K562 (cell line): ENCODE measurements at regions not wholly inside any gene's neighbourhood (a gene's known extent, or its start where the extent isn't known, plus 50 kb on each side); places are given as distances from the start of the nearest gene placed in this dataset.

Experiments
- BMI1 ChIP-seq: fragments of 150-350 bp; IDR thresholded peaks from 2 replicates; pipeline ENCODE4 v1.6.1; 2014; ENCODE audit warnings: low read length
- CTCF ChIP-seq, 3 experiments: IDR thresholded peaks in 2 of 3; conservative IDR thresholded peaks in 1 of 3; 2 replicates each; pipeline ENCODE4 v1.5.1; 2011 to 2012; ENCODE audit warnings: low read length in 3 of 3, mild to moderate bottlenecking in 3 of 3, control low read depth in 2 of 3, improper control_type of control experiment in 1 of 3, inconsistent platforms in 1 of 3, low read depth in 1 of 3, mixed read lengths in 1 of 3, moderate library complexity in 1 of 3; ENCODE audit not compliant: insufficient read depth in 2 of 3
- EZH2 ChIP-seq: IDR thresholded peaks from 2 replicates; pipeline ENCODE4 v1.6.1; 2012; ENCODE audit warnings: low read depth, mild to moderate bottlenecking, inconsistent platforms, low read length, borderline replicate concordance
- FOSL1 ChIP-seq: fragments of 200-800 bp; sonication (Bioruptor generic); conservative IDR thresholded peaks from 2 replicates; pipeline ENCODE4 v1.6.1; 2016; ENCODE audit warnings: missing genetic modification characterization, missing compliant biosample characterization
- MYBL2 ChIP-seq, 2 experiments: fragments of 450-650 bp in 1 of 2; sonication (generic) in 1 of 2; formaldehyde crosslinking in 1 of 2; IDR thresholded peaks; 2 replicates each; pipeline versions ENCODE4 v1.6.1 to v1.8.1; 2017 to 2022; ENCODE audit warnings: borderline replicate concordance in 1 of 2, inconsistent platforms in 1 of 2, low read depth in 1 of 2, mild to moderate bottlenecking in 1 of 2, missing genetic modification reagents in 1 of 2, moderate library complexity in 1 of 2
- TF ChIP-seq, protein P1 (sequence below): conservative IDR thresholded peaks from 2 replicates; pipeline ENCODE4 v1.6.1; 2011; ENCODE audit warnings: low read depth, mild to moderate bottlenecking, low read length; ENCODE audit not compliant: control insufficient read depth

DNA sequence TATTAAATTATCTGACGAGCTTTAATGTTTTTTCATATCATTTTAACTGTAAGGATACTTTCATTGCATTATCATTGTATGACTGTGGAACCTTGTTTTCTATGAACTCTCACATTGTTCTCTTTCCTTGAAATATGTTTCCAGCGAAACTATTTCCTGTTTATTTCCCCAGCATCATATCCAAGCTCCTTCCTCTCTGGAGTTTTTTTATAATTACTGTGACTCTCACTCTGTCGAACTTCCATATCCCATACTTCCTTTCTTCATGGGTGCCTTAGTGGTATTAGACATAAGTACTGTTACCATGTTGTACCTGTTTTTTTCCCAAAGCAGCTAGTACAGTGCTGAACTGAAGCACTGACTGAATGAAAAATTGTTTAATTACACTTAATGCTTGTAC is 373.6 kb upstream of the CNTN3 start:
- TF ChIP-seq EZH2, result no peak
- no peak for TF ChIP-seq CTCF (IDR thresholded peaks at IDR 0.05 in 2 of 3, conservative IDR thresholded peaks at IDR 0.05 in 1 of 3; ENCODE audit: insufficient read depth in 2 of 3, low read depth in 1 of 3, low read length in 3 of 3)
- TF ChIP-seq MYBL2 (IDR thresholded peaks at IDR 0.05; ENCODE audit: low read depth), result no peak
- TF ChIP-seq MYBL2 (CRISPR knock-in tag; IDR thresholded peaks at IDR 0.05; ENCODE audit: borderline replicate concordance), result no peak
- no peak for TF ChIP-seq FOSL1 (tag)
- TF ChIP-seq BMI1, result no peak
- TF ChIP-seq, protein P1, sequence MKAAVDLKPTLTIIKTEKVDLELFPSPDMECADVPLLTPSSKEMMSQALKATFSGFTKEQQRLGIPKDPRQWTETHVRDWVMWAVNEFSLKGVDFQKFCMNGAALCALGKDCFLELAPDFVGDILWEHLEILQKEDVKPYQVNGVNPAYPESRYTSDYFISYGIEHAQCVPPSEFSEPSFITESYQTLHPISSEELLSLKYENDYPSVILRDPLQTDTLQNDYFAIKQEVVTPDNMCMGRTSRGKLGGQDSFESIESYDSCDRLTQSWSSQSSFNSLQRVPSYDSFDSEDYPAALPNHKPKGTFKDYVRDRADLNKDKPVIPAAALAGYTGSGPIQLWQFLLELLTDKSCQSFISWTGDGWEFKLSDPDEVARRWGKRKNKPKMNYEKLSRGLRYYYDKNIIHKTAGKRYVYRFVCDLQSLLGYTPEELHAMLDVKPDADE, result no peak
